C4-2B (cell line): ENCODE measurements at regions not wholly inside any gene's neighbourhood (a gene's known extent, or its start where the extent isn't known, plus 50 kb on each side); places are given as distances from the start of the nearest gene placed in this dataset.

Experiments used
- H3K27ac ChIP-seq: fragments of 450-650 bp; 2 replicates; pipeline ENCODE4 v1.5.1; 2017
- CTCF ChIP-seq: fragments of 450-650 bp; conservative IDR thresholded peaks from 2 replicates; pipeline ENCODE4 v1.5.1; 2017; ENCODE audit warnings: mild to moderate bottlenecking
- ZFX ChIP-seq: fragments of 450-650 bp; IDR thresholded peaks from 2 replicates; pipeline ENCODE4 v1.6.1; 2017

DNA sequence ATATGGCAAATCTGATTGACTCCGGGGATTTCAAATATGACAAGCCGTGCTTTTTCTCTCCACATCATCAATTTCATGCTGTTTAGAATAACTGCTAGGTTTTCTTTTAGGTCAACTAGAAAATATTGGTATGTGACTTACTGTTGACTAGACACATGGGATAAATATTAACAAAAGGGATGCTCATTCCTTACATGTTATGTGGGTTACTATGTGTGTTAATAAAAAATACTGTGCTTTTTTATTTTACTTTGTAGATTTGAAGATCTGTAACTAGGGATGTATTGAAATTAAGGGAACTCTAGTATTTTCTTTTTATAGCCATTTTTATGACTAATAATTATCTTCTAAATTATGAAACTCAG is 264.6 kb upstream of the COL8A1 start:
- TF ChIP-seq ZFX (no peak), CTCF (no peak)
- no peak overlapping the region for H3K27ac ChIP-seq

DNA sequence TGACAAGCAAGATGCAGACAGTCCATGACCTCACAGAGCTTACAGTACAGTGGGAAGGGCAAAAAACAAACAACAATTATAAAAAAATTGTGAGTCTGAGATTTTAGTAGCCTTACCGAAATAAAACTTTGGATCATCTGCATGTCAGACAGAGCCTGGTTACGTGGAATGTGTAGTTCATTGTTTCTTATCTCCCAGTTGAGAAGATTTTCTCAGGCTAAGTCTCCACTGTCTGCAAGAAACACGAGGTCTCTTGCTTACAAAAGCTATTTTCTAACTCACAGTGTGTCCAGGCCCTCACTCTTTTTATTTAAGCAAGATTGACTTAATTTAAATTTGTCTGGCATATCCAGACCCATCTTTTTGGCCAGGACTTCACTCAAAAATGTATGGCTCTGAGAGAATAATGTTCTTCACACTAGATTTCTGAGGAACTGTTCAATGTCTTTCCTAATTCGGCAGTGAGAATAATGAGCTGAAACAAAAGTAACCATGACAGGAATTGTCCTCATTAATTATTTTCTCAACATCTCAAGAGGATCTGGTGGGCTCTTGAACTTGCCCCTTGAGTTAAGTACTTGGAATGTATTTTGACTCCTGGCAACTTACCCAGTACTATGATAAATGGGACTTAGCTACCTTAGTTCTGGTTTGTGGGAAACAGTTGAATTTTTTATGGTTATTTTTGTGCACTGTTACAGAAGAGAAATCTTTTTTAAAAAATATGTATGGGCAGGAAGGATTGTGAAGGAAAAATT is 265.1 kb upstream of the COL8A1 start:
- TF ChIP-seq ZFX = no peak
- TF ChIP-seq CTCF = no peak
- H3K27ac ChIP-seq = no peak overlapping the region

DNA sequence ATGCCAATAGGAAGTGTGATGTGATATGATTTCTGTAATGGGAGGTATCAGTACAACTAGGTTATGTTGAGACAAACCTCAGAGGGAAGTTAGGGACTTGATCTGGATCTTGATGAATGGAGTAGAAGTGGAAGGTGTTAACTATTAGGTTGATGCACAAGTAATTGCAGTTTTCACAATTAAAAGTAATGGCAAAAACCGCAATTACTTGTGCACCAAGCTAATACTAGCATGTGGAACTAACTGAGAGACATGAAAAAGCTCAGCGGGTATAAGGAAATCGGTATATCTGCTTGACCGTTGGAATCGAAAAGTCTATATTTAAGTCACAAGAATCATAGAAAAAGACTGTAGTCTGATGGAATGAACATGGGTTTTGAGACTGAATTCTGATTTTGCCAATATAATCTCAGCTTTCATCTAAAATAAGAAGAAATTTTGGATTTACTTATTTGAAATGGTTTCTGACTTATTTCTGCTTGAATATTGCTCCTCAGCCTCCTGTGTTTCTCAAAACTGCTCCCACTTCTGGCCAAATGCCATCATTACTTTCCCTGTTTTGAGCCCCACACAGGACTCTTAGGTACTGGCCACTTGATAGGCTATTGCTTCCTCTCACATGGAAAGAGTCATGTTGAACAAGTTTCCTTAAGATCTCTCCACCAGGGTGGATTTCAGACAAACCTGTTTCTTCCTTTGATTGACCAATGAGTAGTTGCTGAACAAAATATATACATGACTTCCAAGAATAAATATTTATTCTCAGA is 271.5 kb upstream of the COL8A1 start:
- no peak for TF ChIP-seq CTCF
- TF ChIP-seq ZFX = no peak
- no peak overlapping the region for H3K27ac ChIP-seq

DNA sequence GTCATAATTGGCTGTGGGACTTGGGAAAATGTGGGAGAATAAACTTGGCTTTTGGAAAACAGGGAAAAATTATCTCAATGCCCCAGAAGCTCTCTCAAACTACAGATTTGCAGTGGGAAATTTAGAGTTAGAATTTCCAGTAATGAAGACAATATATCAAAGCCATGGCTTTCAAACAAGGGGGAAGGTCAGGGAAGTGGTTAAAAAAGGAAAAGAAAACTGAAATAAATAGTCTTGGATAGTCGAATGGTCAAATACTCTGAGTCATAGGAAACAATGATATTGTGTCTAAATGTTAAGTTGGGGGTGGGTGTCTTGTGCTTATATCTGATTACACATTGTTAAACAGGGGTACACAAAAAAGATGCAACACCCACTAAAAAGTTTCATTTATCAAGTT is 272.4 kb upstream of the COL8A1 start:
- no peak overlapping the region for H3K27ac ChIP-seq

GRCh38 chr3:99365396-99365795 is 273.0 kb upstream of the COL8A1 start:
- TF ChIP-seq CTCF (no peak), ZFX (no peak)
- H3K27ac ChIP-seq = no peak overlapping the region

More for the DNA sequence above, 272.4 kb upstream of the COL8A1 start:
- TF ChIP-seq CTCF (no peak), ZFX (no peak)

- TF ChIP-seq CTCF (no peak), ZFX (no peak)
These were observed 281.3 kb upstream of the COL8A1 start for GRCh38 chr3:99357131-99357530.

GRCh38 chr3:99356696-99357095 is 281.7 kb upstream of the COL8A1 start:
- H3K27ac ChIP-seq = no peak overlapping the region
- TF ChIP-seq CTCF = no peak
- TF ChIP-seq ZFX = no peak

More at GRCh38 chr3:99357131-99357530, 281.3 kb upstream of the COL8A1 start:
- no peak overlapping the region for H3K27ac ChIP-seq
